HEK293T (cell line): ENCODE measurements at regions not wholly inside any gene's neighbourhood (a gene's known extent, or its start where the extent isn't known, plus 50 kb on each side); places are given as distances from the start of the nearest gene placed in this dataset.

Source experiments
- BHLHE40 ChIP-seq: fragments of 450-650 bp; IDR thresholded peaks from 2 replicates; pipeline ENCODE4 v1.6.1; 2016; ENCODE audit warnings: mild to moderate bottlenecking, moderate library complexity, borderline replicate concordance
- CTBP1 ChIP-seq: fragments of 450-650 bp; IDR thresholded peaks from 2 replicates; pipeline ENCODE4 v1.6.1; 2016; ENCODE audit warnings: borderline replicate concordance
- ELF4 ChIP-seq: fragments of 450-650 bp; IDR thresholded peaks from 2 replicates; pipeline ENCODE4 v1.6.1; 2017; ENCODE audit warnings: antibody characterized with exemption
- FOXA1 ChIP-seq: fragments of 450-650 bp; IDR thresholded peaks from 2 replicates; pipeline ENCODE4 v1.6.1; 2016; ENCODE audit warnings: mild to moderate bottlenecking
- FOXK2 ChIP-seq: fragments of 450-650 bp; IDR thresholded peaks from 2 replicates; pipeline ENCODE4 v1.6.1; 2016; ENCODE audit warnings: mild to moderate bottlenecking
- L3MBTL2 ChIP-seq: fragments of 450-650 bp; conservative IDR thresholded peaks from 2 replicates; pipeline ENCODE4 v1.6.1; 2016; ENCODE audit warnings: mild to moderate bottlenecking
- LEF1 ChIP-seq: fragments of 450-650 bp; IDR thresholded peaks from 2 replicates; pipeline ENCODE4 v1.6.1; 2017; ENCODE audit warnings: mild to moderate bottlenecking, borderline replicate concordance
- NFRKB ChIP-seq: fragments of 450-650 bp; IDR thresholded peaks from 2 replicates; pipeline ENCODE4 v1.6.1; 2016; ENCODE audit warnings: mild to moderate bottlenecking, moderate library complexity
- PKNOX1 ChIP-seq: fragments of 450-650 bp; IDR thresholded peaks from 2 replicates; pipeline ENCODE4 v1.6.1; 2016
- SP1 ChIP-seq: fragments of 450-650 bp; IDR thresholded peaks from 2 replicates; pipeline ENCODE4 v1.6.1; 2017
- SUZ12 ChIP-seq: fragments of 450-650 bp; IDR thresholded peaks from 2 replicates; pipeline ENCODE4 v1.6.1; 2016; ENCODE audit warnings: mild to moderate bottlenecking
- TARDBP ChIP-seq: fragments of 450-650 bp; IDR thresholded peaks from 2 replicates; pipeline ENCODE4 v1.6.1; 2016
- ZNF384 ChIP-seq: fragments of 450-650 bp; IDR thresholded peaks from 2 replicates; pipeline ENCODE4 v1.6.1; 2016

- no peak for TF ChIP-seq BHLHE40
- no peak for TF ChIP-seq ZNF384
- TF ChIP-seq SUZ12: no peak
- TF ChIP-seq FOXA1: no peak
- no peak for TF ChIP-seq SP1
- TF ChIP-seq PKNOX1: no peak
- no peak for TF ChIP-seq FOXK2
- no peak for TF ChIP-seq ELF4
- no peak for TF ChIP-seq LEF1
- no peak for TF ChIP-seq NFRKB
- no peak for TF ChIP-seq TARDBP
- no peak for TF ChIP-seq L3MBTL2
- TF ChIP-seq CTBP1: no peak
These were observed 124.5 kb upstream of the THY1 start for GRCh38 chr11:119547511-119547910.
